ENCODE measurements at regions not wholly inside any gene's neighbourhood (a gene's known extent, or its start where the extent isn't known, plus 50 kb on each side); places are given as distances from the start of the nearest gene placed in this dataset.

DNA sequence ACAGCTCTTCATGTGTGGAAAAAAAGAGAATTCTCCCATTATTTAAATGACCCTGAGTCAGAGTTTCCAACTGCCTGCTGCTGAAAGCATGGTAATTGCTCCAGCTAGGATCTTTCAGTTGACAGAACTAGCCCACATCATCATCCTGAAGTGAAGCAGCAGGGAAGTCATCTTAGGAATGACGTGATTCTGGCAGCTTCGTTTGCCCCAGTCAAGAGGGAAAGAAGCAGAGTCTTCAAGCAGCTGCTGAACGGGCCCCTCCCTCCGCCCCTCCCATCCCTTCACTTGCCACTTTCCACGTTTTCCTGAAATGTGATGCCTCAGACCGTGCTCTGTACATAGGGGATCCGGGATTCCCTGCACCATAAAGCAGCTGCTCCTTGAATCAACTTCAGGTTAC is 455.0 kb upstream of the TMEM132C start:
- no peak overlapping the region for H2AFZ ChIP-seq (ENCODE audit: low read length)
- no peak overlapping the region for H2BK20ac ChIP-seq (ENCODE audit: low read depth, low read length, poor library complexity, severe bottlenecking)
- Mint-ChIP-seq H3K4me3 (no peak overlapping the region), H3K4me1 (peaks cover 8 to 9% of the 10 kb centered on the region in 2 experiments), H3K27ac (no peak overlapping the region; a peak in 1 of 7 replicates), H3K36me3 (ENCODE audit: insufficient read depth in 1 of 3, low read depth in 3 of 3) (no peaks in the 10 kb centered on the region), H3K9me3 (no peaks in the 10 kb centered on the region), H3K27me3 (ENCODE audit: low read depth) (peaks cover 14% of the 10 kb centered on the region)
- H4K20me1 ChIP-seq (ENCODE audit: control insufficient read depth, insufficient read depth, insufficient read length): no peaks in the 10 kb centered on the region
- no peaks in the 10 kb centered on the region for H3K27me3 ChIP-seq (ENCODE audit: insufficient read depth, low read length)
- H2BK120ac ChIP-seq (ENCODE audit: low read depth, low read length, poor library complexity, severe bottlenecking): no peak overlapping the region
- H3K14ac ChIP-seq (ENCODE audit: insufficient read depth, low read length): no peak overlapping the region
- H2BK12ac ChIP-seq (ENCODE audit: insufficient read length, low read depth, low read length): no peak overlapping the region
- H3K79me2 ChIP-seq (ENCODE audit: insufficient read depth, low read length): no peaks in the 10 kb centered on the region
- TF ChIP-seq, protein P1, sequence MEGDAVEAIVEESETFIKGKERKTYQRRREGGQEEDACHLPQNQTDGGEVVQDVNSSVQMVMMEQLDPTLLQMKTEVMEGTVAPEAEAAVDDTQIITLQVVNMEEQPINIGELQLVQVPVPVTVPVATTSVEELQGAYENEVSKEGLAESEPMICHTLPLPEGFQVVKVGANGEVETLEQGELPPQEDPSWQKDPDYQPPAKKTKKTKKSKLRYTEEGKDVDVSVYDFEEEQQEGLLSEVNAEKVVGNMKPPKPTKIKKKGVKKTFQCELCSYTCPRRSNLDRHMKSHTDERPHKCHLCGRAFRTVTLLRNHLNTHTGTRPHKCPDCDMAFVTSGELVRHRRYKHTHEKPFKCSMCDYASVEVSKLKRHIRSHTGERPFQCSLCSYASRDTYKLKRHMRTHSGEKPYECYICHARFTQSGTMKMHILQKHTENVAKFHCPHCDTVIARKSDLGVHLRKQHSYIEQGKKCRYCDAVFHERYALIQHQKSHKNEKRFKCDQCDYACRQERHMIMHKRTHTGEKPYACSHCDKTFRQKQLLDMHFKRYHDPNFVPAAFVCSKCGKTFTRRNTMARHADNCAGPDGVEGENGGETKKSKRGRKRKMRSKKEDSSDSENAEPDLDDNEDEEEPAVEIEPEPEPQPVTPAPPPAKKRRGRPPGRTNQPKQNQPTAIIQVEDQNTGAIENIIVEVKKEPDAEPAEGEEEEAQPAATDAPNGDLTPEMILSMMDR (conservative IDR thresholded peaks at IDR 0.05): no peak
- no CpG with 5 or more reads among the region's 7 CpGs for WGBS (ENCODE audit: extremely low coverage, insufficient read length, low lambda C conversion rate)
- H3K4ac ChIP-seq (ENCODE audit: low read depth, low read length): no peak overlapping the region
- no peak overlapping the region for H2BK5ac ChIP-seq (ENCODE audit: insufficient read length, low read length)
- H3K9me3 ChIP-seq (ENCODE audit: control insufficient read depth, low read depth, low read length): no peaks in the 10 kb centered on the region
- H3K23me2 ChIP-seq (ENCODE audit: insufficient read length, low read depth, low read length, poor library complexity, severe bottlenecking): no peaks in the 10 kb centered on the region
- H2BK15ac ChIP-seq (ENCODE audit: low read depth, low read length): no peak overlapping the region
- H4K91ac ChIP-seq (ENCODE audit: insufficient read length, low read depth, low read length): no peak overlapping the region
- H3K4me1 ChIP-seq (ENCODE audit: insufficient read depth, low read length): no peaks in the 10 kb centered on the region
- no peak overlapping the region for H2AK5ac ChIP-seq (ENCODE audit: insufficient read length, low read length)
- H3K27ac ChIP-seq (ENCODE audit: insufficient read length, low read depth, low read length): no peak overlapping the region
- H4K8ac ChIP-seq (replicated peaks; ENCODE audit: insufficient read length, low read depth, low read length): no peak overlapping the region
- no peak overlapping the region for H3K9ac ChIP-seq (ENCODE audit: extremely low read depth, insufficient read length, low read length)
- H3K18ac ChIP-seq (ENCODE audit: insufficient read length, low read depth, low read length): no peak overlapping the region
- H3T11ph ChIP-seq (ENCODE audit: low read length): no peak overlapping the region
- H3K4me2 ChIP-seq (ENCODE audit: insufficient read depth, insufficient read length, low read length): no peak overlapping the region
- H3K79me1 ChIP-seq (ENCODE audit: insufficient read depth, low read depth, low read length, poor library complexity, severe bottlenecking): no peaks in the 10 kb centered on the region
- no peak overlapping the region for H3K23ac ChIP-seq (ENCODE audit: insufficient read length, low read depth, low read length)
- peak; percentile 43 for DNase-seq
- H3K56ac ChIP-seq (ENCODE audit: insufficient read length, low read depth, low read length): no peak overlapping the region
- H4K5ac ChIP-seq (ENCODE audit: insufficient read length, low read depth, low read length): no peak overlapping the region

Measured in H9 (cell line).